SK-N-SH (cell line): ENCODE measurements at regions not wholly inside any gene's neighbourhood (a gene's known extent, or its start where the extent isn't known, plus 50 kb on each side); places are given as distances from the start of the nearest gene placed in this dataset.

Source experiments
- CTCF ChIA-PET: fragments of 300-600, 350-600 bp; formaldehyde crosslinking; extraction: SDS; loops from one replicate; lab custom pipeline; 2021; lab: Yijun Ruan, JAX
- POLR2A ChIA-PET: fragments of 350-600 bp; sonication (Branson Sonifier 250); formaldehyde crosslinking; extraction: SDS; loops from one replicate; lab custom pipeline; 2020; ENCODE audit warnings: antibody characterized with exemption, inconsistent platforms; lab: Yijun Ruan, JAX
- DNase-seq: peaks from one replicate; pipeline ENCODE4 v3.0.0; 2012
- H2AFZ ChIP-seq: fragments of 200-600 bp; sonication (generic); 2 replicates; pipeline ENCODE4 v1.8.1; 2016; ENCODE audit warnings: antibody characterized with exemption, mild to moderate bottlenecking, low read depth
- H3F3A ChIP-seq: fragments of 200-600 bp; sonication (generic); replicated peaks from 2 replicates; pipeline ENCODE3; 2016; ENCODE audit warnings: antibody characterized with exemption, mild to moderate bottlenecking; ENCODE audit not compliant: insufficient read depth
- H3K27ac ChIP-seq, 2 experiments: fragments of 200-500 bp in 1 of 2; fragments of 200-600 bp in 1 of 2; sonication (Bioruptor generic) in 1 of 2; sonication (generic), shearing (Covaris generic) in 1 of 2; 2 replicates each; pipeline versions ENCODE4 v1.5.1 to v1.6.1; 2014 to 2016; ENCODE audit warnings: low read depth in 2 of 2, inconsistent platforms in 1 of 2, low read length in 1 of 2, mild to moderate bottlenecking in 1 of 2, mixed read lengths in 1 of 2
- H3K27me3 ChIP-seq: fragments of 200-600 bp; sonication (generic), shearing (Covaris generic); 2 replicates; pipeline ENCODE4 v1.6.1; 2016; ENCODE audit warnings: mixed run types; ENCODE audit not compliant: insufficient read depth
- H3K36me3 ChIP-seq, 2 experiments: fragments of 200-500 bp in 1 of 2; fragments of 200-600 bp in 1 of 2; sonication (Bioruptor generic) in 1 of 2; sonication (generic) in 1 of 2; replicated peaks in 1 of 2; 2 replicates each; pipeline versions ENCODE3 to v1.5.1; 2014 to 2016; ENCODE audit warnings: low read length in 1 of 2, mild to moderate bottlenecking in 1 of 2; ENCODE audit not compliant: insufficient read depth in 2 of 2, control insufficient read depth in 1 of 2
- H3K4me1 ChIP-seq, 2 experiments: fragments of 200-500 bp in 1 of 2; fragments of 200-600 bp in 1 of 2; sonication (Bioruptor generic) in 1 of 2; sonication (generic), shearing (Covaris generic) in 1 of 2; 2 replicates each; pipeline versions ENCODE4 v1.5.1 to v1.6.1; 2014 to 2016; ENCODE audit warnings: low read depth in 1 of 2, low read length in 1 of 2, mixed run types in 1 of 2; ENCODE audit not compliant: insufficient read depth in 2 of 2, control insufficient read depth in 1 of 2
- H3K4me2 ChIP-seq: fragments of 200-600 bp; sonication (generic), shearing (Covaris generic); 2 replicates; pipeline ENCODE4 v1.6.1; 2017; ENCODE audit warnings: mixed run types
- H3K4me3 ChIP-seq, 2 experiments: fragments of 200-500 bp in 1 of 2; fragments of 200-600 bp in 1 of 2; sonication (Bioruptor generic) in 1 of 2; sonication (generic), shearing (Covaris generic) in 1 of 2; 2 replicates each; pipeline versions ENCODE4 v1.5.1 to v1.8.1; 2014 to 2016; ENCODE audit warnings: low read depth in 2 of 2, inconsistent platforms in 1 of 2, low read length in 1 of 2, mild to moderate bottlenecking in 1 of 2, mixed read lengths in 1 of 2, moderate library complexity in 1 of 2
- H3K79me2 ChIP-seq: fragments of 200-600 bp; sonication (generic); 2 replicates; pipeline ENCODE4 v1.8.1; 2017; ENCODE audit warnings: mild to moderate bottlenecking; ENCODE audit not compliant: insufficient read depth
- H3K9ac ChIP-seq: fragments of 200-600 bp; sonication (generic); 2 replicates; pipeline ENCODE4 v1.6.1; 2017; ENCODE audit warnings: mixed run types
- H3K9me2 ChIP-seq: fragments of 200-600 bp; sonication (generic); 2 replicates; pipeline ENCODE4 v1.6.1; 2017; ENCODE audit warnings: mixed run types
- H3K9me3 ChIP-seq: fragments of 200-600 bp; sonication (generic); 2 replicates; pipeline ENCODE4 v1.6.1; 2017; ENCODE audit warnings: mixed run types, mild to moderate bottlenecking, moderate library complexity
- H4K20me1 ChIP-seq: fragments of 200-600 bp; sonication (generic); 2 replicates; pipeline ENCODE4 v1.6.1; 2017; ENCODE audit warnings: mild to moderate bottlenecking, mixed run types; ENCODE audit not compliant: insufficient read depth
- ELF1 ChIP-seq: IDR thresholded peaks from 2 replicates; pipeline ENCODE4 v1.4.0; 2012
- EP300 ChIP-seq, 2 experiments: IDR thresholded peaks; 2 replicates each; pipeline versions ENCODE4 v1.4.0 to v1.6.1; 2012; ENCODE audit warnings: borderline replicate concordance in 1 of 2, low read depth in 1 of 2, low read length in 1 of 2
- FOSL2 ChIP-seq: IDR thresholded peaks from 2 replicates; pipeline ENCODE4 v1.4.0; 2012; ENCODE audit warnings: low read depth, mild to moderate bottlenecking, moderate library complexity, borderline replicate concordance
- FOXJ3 ChIP-seq: sonication (generic); formaldehyde crosslinking; IDR thresholded peaks from 2 replicates; pipeline ENCODE4 v1.5.1; 2020; ENCODE audit warnings: mild to moderate bottlenecking, missing genetic modification reagents
- MEF2A ChIP-seq: IDR thresholded peaks from 2 replicates; pipeline ENCODE4 v1.4.0; 2012; ENCODE audit warnings: low read depth, borderline replicate concordance
- MXI1 ChIP-seq: IDR thresholded peaks from 2 replicates; pipeline ENCODE4 v1.6.1; 2012; ENCODE audit warnings: mild to moderate bottlenecking, low read depth, low read length, improper control_type of control experiment
- NFIC ChIP-seq: IDR thresholded peaks from 2 replicates; pipeline ENCODE4 v1.4.0; 2012; ENCODE audit warnings: borderline replicate concordance
- RAD21 ChIP-seq: IDR thresholded peaks from 2 replicates; pipeline ENCODE4 v1.6.1; 2012; ENCODE audit warnings: mild to moderate bottlenecking, low read length
- RCOR1 ChIP-seq: fragments of 150-350 bp; IDR thresholded peaks from 2 replicates; pipeline ENCODE4 v1.6.1; 2017; ENCODE audit warnings: antibody characterized with exemption, low read length
- RFX5 ChIP-seq: IDR thresholded peaks from 2 replicates; pipeline ENCODE4 v1.6.1; 2012; ENCODE audit warnings: mild to moderate bottlenecking, improper control_type of control experiment, low read length
- SIN3A ChIP-seq: IDR thresholded peaks from 2 replicates; pipeline ENCODE4 v1.6.1; 2012; ENCODE audit warnings: low read depth, mild to moderate bottlenecking, low read length, moderate library complexity, borderline replicate concordance
- SMC3 ChIP-seq: IDR thresholded peaks from 2 replicates; pipeline ENCODE4 v1.6.1; 2012; ENCODE audit warnings: low read depth, low read length, improper control_type of control experiment
- TEAD4 ChIP-seq: IDR thresholded peaks from 2 replicates; pipeline ENCODE4 v1.4.0; 2012; ENCODE audit warnings: mild to moderate bottlenecking, borderline replicate concordance; ENCODE audit not compliant: insufficient read depth
- WGBS: methylation state at CpG from one replicate; pipeline ENCODE4 v1.1.6; 2017; ENCODE audit warnings: low lambda C conversion rate; 5-methylcytosine and 5-hydroxymethylcytosine counted together
- TF ChIP-seq, protein P1 (sequence below): IDR thresholded peaks from 2 replicates; pipeline ENCODE4 v1.4.0; 2012; ENCODE audit warnings: low read depth
- TF ChIP-seq, protein P2 (sequence below): IDR thresholded peaks from 2 replicates; pipeline ENCODE4 v1.4.0; 2012; ENCODE audit warnings: low read depth, borderline replicate concordance
- TF ChIP-seq, protein P3 (sequence below): fragments of 150-350 bp; IDR thresholded peaks from 2 replicates; pipeline ENCODE4 v1.6.1; 2016; ENCODE audit warnings: mild to moderate bottlenecking, low read depth, low read length
- TF ChIP-seq, protein P4 (sequence below): fragments of 150-350 bp; IDR thresholded peaks from 2 replicates; pipeline ENCODE4 v1.6.1; 2017; ENCODE audit warnings: antibody characterized with exemption, low read length, low read depth, borderline replicate concordance
- TF ChIP-seq, protein P5 (sequence below): IDR thresholded peaks from 2 replicates; pipeline ENCODE4 v1.4.0; 2012; ENCODE audit warnings: low read depth, borderline replicate concordance
- TF ChIP-seq, protein P6 (sequence below): IDR thresholded peaks from 2 replicates; pipeline ENCODE4; 2012

DNA sequence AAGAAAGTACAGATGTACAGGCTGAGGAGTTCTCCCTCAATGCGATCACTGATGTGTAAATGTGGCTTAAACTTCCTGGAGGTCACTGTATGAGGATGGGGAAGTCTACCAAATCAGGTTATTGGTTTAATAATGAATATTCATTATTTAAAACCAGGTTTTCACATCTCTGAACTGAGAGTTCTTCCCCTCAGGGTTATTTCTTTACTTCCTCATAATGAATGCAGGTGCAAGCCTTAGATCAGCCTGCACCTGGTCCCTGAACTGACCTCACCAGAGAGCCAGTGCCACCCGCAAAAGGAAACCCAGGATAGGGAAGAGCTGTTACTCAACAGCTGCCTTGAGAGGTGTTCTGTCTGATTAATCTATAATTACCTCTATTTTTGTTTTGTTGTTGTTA is 369.0 kb downstream of the EPHA4 start:
- no peak overlapping the region for H3K4me3 ChIP-seq
- no peak overlapping the region for H2AFZ ChIP-seq
- H3K4me2 ChIP-seq = no peak overlapping the region
- TF ChIP-seq FOXJ3 (CRISPR knock-in tag) (no peak), EP300 (IDR thresholded peaks at IDR 0.05; ENCODE audit: borderline replicate concordance in 1 of 2, low read depth in 1 of 2, low read length in 1 of 2) (no peak), ELF1 (no peak), SIN3A (no peak), RCOR1 (no peak), TEAD4 (no peak), MXI1 (no peak), RAD21 (no peak), NFIC (no peak), MEF2A (no peak), SMC3 (no peak), FOSL2 (no peak), RFX5 (no peak)
- TF ChIP-seq, protein P1, sequence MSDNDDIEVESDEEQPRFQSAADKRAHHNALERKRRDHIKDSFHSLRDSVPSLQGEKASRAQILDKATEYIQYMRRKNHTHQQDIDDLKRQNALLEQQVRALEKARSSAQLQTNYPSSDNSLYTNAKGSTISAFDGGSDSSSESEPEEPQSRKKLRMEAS = no peak
- TF ChIP-seq, protein P2, sequence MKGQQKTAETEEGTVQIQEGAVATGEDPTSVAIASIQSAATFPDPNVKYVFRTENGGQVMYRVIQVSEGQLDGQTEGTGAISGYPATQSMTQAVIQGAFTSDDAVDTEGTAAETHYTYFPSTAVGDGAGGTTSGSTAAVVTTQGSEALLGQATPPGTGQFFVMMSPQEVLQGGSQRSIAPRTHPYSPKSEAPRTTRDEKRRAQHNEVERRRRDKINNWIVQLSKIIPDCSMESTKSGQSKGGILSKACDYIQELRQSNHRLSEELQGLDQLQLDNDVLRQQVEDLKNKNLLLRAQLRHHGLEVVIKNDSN = no peak
- TF ChIP-seq, protein P3, sequence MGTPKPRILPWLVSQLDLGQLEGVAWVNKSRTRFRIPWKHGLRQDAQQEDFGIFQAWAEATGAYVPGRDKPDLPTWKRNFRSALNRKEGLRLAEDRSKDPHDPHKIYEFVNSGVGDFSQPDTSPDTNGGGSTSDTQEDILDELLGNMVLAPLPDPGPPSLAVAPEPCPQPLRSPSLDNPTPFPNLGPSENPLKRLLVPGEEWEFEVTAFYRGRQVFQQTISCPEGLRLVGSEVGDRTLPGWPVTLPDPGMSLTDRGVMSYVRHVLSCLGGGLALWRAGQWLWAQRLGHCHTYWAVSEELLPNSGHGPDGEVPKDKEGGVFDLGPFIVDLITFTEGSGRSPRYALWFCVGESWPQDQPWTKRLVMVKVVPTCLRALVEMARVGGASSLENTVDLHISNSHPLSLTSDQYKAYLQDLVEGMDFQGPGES = no peak
- TF ChIP-seq, protein P4, sequence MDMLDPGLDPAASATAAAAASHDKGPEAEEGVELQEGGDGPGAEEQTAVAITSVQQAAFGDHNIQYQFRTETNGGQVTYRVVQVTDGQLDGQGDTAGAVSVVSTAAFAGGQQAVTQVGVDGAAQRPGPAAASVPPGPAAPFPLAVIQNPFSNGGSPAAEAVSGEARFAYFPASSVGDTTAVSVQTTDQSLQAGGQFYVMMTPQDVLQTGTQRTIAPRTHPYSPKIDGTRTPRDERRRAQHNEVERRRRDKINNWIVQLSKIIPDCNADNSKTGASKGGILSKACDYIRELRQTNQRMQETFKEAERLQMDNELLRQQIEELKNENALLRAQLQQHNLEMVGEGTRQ = no peak
- TF ChIP-seq, protein P5, sequence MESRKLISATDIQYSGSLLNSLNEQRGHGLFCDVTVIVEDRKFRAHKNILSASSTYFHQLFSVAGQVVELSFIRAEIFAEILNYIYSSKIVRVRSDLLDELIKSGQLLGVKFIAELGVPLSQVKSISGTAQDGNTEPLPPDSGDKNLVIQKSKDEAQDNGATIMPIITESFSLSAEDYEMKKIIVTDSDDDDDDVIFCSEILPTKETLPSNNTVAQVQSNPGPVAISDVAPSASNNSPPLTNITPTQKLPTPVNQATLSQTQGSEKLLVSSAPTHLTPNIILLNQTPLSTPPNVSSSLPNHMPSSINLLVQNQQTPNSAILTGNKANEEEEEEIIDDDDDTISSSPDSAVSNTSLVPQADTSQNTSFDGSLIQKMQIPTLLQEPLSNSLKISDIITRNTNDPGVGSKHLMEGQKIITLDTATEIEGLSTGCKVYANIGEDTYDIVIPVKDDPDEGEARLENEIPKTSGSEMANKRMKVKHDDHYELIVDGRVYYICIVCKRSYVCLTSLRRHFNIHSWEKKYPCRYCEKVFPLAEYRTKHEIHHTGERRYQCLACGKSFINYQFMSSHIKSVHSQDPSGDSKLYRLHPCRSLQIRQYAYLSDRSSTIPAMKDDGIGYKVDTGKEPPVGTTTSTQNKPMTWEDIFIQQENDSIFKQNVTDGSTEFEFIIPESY = no peak
- TF ChIP-seq, protein P6, sequence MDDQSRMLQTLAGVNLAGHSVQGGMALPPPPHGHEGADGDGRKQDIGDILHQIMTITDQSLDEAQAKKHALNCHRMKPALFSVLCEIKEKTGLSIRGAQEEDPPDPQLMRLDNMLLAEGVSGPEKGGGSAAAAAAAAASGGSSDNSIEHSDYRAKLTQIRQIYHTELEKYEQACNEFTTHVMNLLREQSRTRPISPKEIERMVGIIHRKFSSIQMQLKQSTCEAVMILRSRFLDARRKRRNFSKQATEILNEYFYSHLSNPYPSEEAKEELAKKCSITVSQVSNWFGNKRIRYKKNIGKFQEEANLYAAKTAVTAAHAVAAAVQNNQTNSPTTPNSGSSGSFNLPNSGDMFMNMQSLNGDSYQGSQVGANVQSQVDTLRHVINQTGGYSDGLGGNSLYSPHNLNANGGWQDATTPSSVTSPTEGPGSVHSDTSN = no peak
- no peaks in the 10 kb centered on the region for H3F3A ChIP-seq
- no peaks in the 10 kb centered on the region for H3K9me2 ChIP-seq
- 21% methylated on average over 2 of the region's 2 CpGs for WGBS
- DNase-seq = no peak
- no peak overlapping the region for H3K27ac ChIP-seq
- no peaks in the 10 kb centered on the region for H3K9me3 ChIP-seq
- H3K27me3 ChIP-seq = no peaks in the 10 kb centered on the region
- ChIA-PET POLR2A (no interaction called here), CTCF (no interaction called here)
- H3K36me3 ChIP-seq = no peaks in the 10 kb centered on the region
- no peaks in the 10 kb centered on the region for H4K20me1 ChIP-seq
- H3K4me1 ChIP-seq = no peaks in the 10 kb centered on the region
- no peaks in the 10 kb centered on the region for H3K79me2 ChIP-seq
- no peak overlapping the region for H3K9ac ChIP-seq
